ENCODE measurements at regions not wholly inside any gene's neighbourhood (a gene's known extent, or its start where the extent isn't known, plus 50 kb on each side); places are given as distances from the start of the nearest gene placed in this dataset.

GRCh38 chr12:4059898-4060568, 186.8 kb upstream of the PARP11 start:
- Mint-ChIP-seq H3K36me3 (ENCODE audit: low read depth) (no peaks in the 10 kb centered on the region), H3K9me3 (no peaks in the 10 kb centered on the region), H3K4me3 (no peak overlapping the region), H3K4me1 (ENCODE audit: low read depth) (peaks cover 26% of the 10 kb centered on the region), H3K27ac (no peak overlapping the region), H3K27me3 (no peaks in the 10 kb centered on the region)
- Histone ChIP-seq H3K27me3 (ENCODE audit: control insufficient read depth in 1 of 2, insufficient read depth in 2 of 2, low read length in 2 of 2) (no peaks in the 10 kb centered on the region), H3K4me1 (ENCODE audit: insufficient read depth, low read length) (no peaks in the 10 kb centered on the region), H3K4me3 (ENCODE audit: low read length) (no peak overlapping the region), H3K36me3 (ENCODE audit: insufficient read depth, low read length) (no peaks in the 10 kb centered on the region), H3K27ac (ENCODE audit: low read depth in 1 of 2, low read length in 2 of 2) (no peak overlapping the region), H3K9me3 (ENCODE audit: control insufficient read depth in 1 of 2, insufficient read depth in 1 of 2, low read length in 2 of 2) (no peaks in the 10 kb centered on the region)
- DNase-seq (no peak), ATAC-seq (ENCODE audit: poor library complexity) (no peak)
- TF ChIP-seq, protein P1, sequence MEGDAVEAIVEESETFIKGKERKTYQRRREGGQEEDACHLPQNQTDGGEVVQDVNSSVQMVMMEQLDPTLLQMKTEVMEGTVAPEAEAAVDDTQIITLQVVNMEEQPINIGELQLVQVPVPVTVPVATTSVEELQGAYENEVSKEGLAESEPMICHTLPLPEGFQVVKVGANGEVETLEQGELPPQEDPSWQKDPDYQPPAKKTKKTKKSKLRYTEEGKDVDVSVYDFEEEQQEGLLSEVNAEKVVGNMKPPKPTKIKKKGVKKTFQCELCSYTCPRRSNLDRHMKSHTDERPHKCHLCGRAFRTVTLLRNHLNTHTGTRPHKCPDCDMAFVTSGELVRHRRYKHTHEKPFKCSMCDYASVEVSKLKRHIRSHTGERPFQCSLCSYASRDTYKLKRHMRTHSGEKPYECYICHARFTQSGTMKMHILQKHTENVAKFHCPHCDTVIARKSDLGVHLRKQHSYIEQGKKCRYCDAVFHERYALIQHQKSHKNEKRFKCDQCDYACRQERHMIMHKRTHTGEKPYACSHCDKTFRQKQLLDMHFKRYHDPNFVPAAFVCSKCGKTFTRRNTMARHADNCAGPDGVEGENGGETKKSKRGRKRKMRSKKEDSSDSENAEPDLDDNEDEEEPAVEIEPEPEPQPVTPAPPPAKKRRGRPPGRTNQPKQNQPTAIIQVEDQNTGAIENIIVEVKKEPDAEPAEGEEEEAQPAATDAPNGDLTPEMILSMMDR (IDR thresholded peaks at IDR 0.05): no peak
- ChIA-PET CTCF (no interaction called here), POLR2A (no interaction called here)
- intact Hi-C loops (cut with DNase I, micrococcal nuclease): no loop called here

GRCh38 chr12:4056910-4057845, 184.0 kb upstream of the PARP11 start:
- Mint-ChIP-seq H3K27me3 (no peaks in the 10 kb centered on the region), H3K36me3 (ENCODE audit: low read depth) (no peaks in the 10 kb centered on the region), H3K4me3 (no peak overlapping the region), H3K9me3 (no peaks in the 10 kb centered on the region), H3K4me1 (ENCODE audit: low read depth) (peaks cover 26% of the 10 kb centered on the region), H3K27ac (no peak overlapping the region)
- Histone ChIP-seq H3K4me3 (ENCODE audit: low read length) (no peak overlapping the region), H3K27me3 (ENCODE audit: control insufficient read depth in 1 of 2, insufficient read depth in 2 of 2, low read length in 2 of 2) (no peaks in the 10 kb centered on the region), H3K9me3 (ENCODE audit: control insufficient read depth in 1 of 2, insufficient read depth in 1 of 2, low read length in 2 of 2) (no peaks in the 10 kb centered on the region), H3K4me1 (ENCODE audit: insufficient read depth, low read length) (no peaks in the 10 kb centered on the region), H3K27ac (ENCODE audit: low read depth in 1 of 2, low read length in 2 of 2) (no peak overlapping the region), H3K36me3 (ENCODE audit: insufficient read depth, low read length) (no peaks in the 10 kb centered on the region)
- intact Hi-C loops (cut with DNase I, micrococcal nuclease): no loop called here
- peak in 1 of 14 experiments; percentile 4 for DNase-seq
- CTCF ChIA-PET: no interaction called here
- POLR2A ChIA-PET: interaction anchor here (0.6 kb wide), 1 partner anchor 218 kb away, joined by 3 read pairs; no protein-coding TSS in a partner anchor
- no peak for ATAC-seq (ENCODE audit: poor library complexity)
- TF ChIP-seq, protein P1 (IDR thresholded peaks at IDR 0.05): no peak

GRCh38 chr12:4054630-4055029, 181.4 kb upstream of the PARP11 start:
- Mint-ChIP-seq H3K36me3 (ENCODE audit: low read depth) (no peaks in the 10 kb centered on the region), H3K9me3 (no peaks in the 10 kb centered on the region), H3K27ac (no peak overlapping the region), H3K4me1 (ENCODE audit: low read depth) (peaks cover 23% of the 10 kb centered on the region), H3K4me3 (no peak overlapping the region), H3K27me3 (no peaks in the 10 kb centered on the region)
- no peaks in the 10 kb centered on the region for H3K36me3 ChIP-seq (ENCODE audit: insufficient read depth, low read length)
- no peak overlapping the region for H3K27ac ChIP-seq (ENCODE audit: low read depth in 1 of 2, low read length in 2 of 2)
- no peaks in the 10 kb centered on the region for H3K4me1 ChIP-seq (ENCODE audit: insufficient read depth, low read length)
- TF ChIP-seq, protein P1 (IDR thresholded peaks at IDR 0.05): no peak
- ChIA-PET CTCF (no interaction called here), POLR2A (no interaction called here)
- no peaks in the 10 kb centered on the region for H3K9me3 ChIP-seq (ENCODE audit: control insufficient read depth in 1 of 2, insufficient read depth in 1 of 2, low read length in 2 of 2)
- DNase-seq (no peak), ATAC-seq (ENCODE audit: poor library complexity) (no peak)
- intact Hi-C loops (cut with DNase I, micrococcal nuclease): no loop called here
- no peak overlapping the region for H3K4me3 ChIP-seq (ENCODE audit: low read length)
- no peaks in the 10 kb centered on the region for H3K27me3 ChIP-seq (ENCODE audit: control insufficient read depth in 1 of 2, insufficient read depth in 2 of 2, low read length in 2 of 2)
